22Rv1 (cell line): ENCODE measurements at regions not wholly inside any gene's neighbourhood (a gene's known extent, or its start where the extent isn't known, plus 50 kb on each side); places are given as distances from the start of the nearest gene placed in this dataset.

Experiments
- ZFX ChIP-seq: fragments of 450-650 bp; IDR thresholded peaks from 2 replicates; pipeline ENCODE4 v1.6.1; 2017; ENCODE audit warnings: antibody characterized with exemption, borderline replicate concordance
- TF ChIP-seq, protein P1 (sequence below): fragments of 450-650 bp; IDR thresholded peaks from 2 replicates; pipeline ENCODE4 v1.5.1; 2017; ENCODE audit warnings: mild to moderate bottlenecking

DNA sequence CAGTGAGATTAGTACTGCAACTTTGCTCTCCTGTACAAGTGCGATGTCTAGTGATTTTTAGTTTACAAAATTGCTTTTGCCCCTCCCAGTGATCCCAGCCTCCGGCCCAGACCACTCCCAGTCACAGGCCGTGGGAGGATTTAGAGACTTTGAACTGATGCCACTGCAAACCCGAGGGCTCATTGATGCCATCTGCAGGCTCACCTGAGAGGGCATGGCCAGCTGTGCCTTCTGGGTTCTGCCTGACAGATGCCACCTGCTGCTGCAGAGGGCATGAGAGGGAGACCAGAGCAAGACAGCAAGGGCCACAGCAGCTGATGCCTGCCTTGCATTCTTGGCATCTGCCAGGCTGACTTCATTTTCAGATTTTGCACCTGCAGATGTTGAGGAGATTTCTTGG, 593.8 kb downstream of the CDK5RAP2 start:
- TF ChIP-seq, protein P1, sequence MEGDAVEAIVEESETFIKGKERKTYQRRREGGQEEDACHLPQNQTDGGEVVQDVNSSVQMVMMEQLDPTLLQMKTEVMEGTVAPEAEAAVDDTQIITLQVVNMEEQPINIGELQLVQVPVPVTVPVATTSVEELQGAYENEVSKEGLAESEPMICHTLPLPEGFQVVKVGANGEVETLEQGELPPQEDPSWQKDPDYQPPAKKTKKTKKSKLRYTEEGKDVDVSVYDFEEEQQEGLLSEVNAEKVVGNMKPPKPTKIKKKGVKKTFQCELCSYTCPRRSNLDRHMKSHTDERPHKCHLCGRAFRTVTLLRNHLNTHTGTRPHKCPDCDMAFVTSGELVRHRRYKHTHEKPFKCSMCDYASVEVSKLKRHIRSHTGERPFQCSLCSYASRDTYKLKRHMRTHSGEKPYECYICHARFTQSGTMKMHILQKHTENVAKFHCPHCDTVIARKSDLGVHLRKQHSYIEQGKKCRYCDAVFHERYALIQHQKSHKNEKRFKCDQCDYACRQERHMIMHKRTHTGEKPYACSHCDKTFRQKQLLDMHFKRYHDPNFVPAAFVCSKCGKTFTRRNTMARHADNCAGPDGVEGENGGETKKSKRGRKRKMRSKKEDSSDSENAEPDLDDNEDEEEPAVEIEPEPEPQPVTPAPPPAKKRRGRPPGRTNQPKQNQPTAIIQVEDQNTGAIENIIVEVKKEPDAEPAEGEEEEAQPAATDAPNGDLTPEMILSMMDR: peak; percentile 56
- no peak for TF ChIP-seq ZFX
